ENCODE measurements at regions not wholly inside any gene's neighbourhood (a gene's known extent, or its start where the extent isn't known, plus 50 kb on each side); places are given as distances from the start of the nearest gene placed in this dataset.

DNA sequence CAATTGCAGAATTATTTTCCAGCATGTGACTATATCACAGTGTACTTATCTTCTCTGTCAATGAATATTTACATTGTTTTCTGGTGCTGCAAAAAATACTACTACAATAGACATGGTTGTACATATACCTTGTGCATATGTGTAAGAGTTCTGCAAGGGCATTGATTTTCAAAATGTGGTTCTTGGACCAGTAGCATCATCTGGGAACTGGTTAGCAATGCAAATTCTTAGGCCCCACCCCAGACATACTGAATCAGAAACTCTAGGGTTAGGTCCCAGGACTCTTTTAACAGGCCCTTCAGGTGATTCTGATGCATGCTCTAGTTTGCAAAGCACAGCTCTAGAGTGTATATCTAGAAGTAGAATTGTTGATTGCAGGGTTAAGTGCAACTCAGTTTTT, 292.3 kb downstream of the ZNF621 start:
- DNase-seq (ENCODE audit: low read depth), result no peak

DNA sequence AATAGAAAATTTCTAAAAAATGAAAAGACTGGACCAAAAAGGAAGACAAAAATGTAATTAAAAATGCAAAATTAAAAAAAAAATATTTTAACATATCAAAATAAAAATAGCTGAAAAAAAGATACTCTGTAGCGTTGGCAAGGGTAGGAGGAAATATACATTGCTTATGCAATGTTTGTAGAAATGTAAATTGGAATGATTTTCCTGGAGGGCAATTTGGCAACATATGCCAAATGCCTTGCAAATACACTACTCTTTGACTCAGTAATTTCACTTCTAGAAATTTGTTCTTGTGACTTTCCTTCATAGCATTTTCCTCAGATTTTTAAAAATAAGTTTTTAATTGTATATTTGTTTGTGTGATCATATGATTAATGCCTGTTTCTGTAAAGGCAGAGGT, 296.6 kb downstream of the ZNF621 start:
- no peak for DNase-seq (ENCODE audit: low read depth)

DNA sequence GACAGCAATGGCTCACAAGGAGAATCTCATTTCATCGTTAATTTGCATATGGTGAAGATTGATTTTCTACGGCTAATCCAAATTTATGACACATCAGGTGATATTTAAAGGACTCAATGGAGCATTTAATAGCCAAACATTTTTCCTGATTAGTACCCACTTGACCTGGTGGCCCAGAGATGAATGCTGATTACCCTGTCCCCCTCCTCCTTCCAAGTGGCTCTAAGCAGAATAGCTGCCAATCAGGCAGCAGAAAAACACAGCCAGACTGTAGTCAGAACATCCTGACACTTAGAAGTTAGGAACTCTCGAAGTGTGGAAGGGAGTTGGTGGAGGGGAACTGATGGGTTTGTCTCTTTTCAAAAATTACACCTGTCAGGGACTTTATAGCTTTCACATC, 302.5 kb downstream of the ZNF621 start:
- DNase-seq (ENCODE audit: low read depth), result no peak

DNA sequence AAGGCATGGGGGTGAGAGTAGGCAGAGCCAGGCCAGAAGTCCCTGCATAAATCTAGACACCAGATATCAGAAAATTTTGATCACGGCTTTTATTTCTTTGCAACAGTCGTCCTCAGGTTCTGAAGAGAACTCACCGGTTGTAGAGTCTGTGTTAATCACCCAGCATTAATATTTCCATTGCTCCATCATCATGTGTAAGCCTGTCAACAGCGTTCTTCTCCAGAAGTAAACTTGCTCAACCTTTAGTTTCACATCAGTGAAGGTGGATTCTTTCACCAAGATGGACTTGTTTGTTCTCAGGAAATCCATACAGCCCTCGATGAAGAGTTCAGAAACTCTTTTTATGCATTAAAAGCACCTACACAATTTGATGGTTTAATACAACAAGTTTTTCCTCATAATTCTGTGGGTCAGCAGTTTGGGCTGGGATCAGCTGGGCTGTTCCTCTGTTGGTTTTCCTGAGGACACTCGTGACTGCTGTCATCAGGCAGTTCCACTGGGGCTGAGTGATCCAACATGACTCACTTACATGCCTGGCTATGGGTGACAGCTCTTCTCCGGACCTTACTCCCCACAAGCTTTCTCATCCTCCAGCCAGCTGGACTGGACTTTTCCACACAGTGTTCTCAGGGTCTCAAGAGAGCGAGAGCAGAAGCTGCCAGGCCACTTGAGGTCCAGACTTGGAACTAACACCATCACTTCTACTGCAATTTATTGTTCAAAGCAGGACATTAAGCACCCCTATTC, 303.4 kb downstream of the ZNF621 start:
- no peak for DNase-seq (ENCODE audit: low read depth)

DNA sequence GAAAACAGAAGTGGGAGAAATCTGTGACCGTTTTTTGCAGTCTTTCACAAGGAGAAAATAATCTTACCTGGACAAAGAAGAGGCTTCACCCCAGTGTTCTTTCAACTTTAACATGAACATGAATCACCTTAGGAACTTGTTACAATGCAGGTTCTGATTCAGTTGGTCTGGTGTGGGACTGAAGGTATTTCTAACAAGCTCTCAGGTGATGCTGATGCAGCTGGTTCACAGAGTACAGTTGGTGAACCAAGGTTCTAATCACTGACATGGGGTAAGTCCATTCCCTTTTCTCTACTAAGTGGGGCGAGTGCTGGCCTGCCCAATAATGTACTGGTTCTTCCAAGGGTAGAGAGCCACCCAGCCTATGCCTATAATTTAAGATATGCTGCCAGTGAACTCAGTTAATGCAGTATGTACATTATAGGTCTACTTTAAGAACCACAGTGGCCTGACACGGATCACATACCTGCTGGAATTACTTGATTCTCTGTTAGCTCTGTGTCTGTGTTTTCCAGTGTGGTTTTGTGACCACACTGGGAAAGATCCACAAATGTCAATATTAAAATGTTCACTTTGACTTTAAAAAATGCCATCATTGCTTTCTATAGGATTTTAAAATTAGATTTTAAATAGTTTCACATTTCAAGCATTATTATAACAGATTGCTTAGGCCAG, 304.1 kb downstream of the ZNF621 start:
- DNase-seq (ENCODE audit: low read depth), result no peak

DNA sequence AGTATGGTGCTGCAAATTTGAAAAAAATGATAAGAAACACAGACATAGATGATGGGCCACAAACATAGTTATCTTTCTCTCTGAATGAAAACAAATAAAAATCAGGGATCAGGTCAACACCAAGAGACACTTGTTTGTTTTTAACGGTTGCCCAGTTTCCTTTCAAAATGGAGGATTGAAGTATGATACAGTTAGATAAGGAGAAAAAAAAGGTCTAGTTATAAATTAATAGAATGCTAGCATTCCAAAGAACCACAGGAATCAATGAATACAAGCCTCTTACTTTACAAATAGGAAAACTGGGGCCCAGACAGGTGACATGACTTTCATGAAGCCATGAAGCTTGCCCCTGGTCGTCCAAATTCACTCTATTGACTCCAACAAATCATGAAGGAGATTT, 305.1 kb downstream of the ZNF621 start:
- no peak for DNase-seq (ENCODE audit: low read depth)

DNA sequence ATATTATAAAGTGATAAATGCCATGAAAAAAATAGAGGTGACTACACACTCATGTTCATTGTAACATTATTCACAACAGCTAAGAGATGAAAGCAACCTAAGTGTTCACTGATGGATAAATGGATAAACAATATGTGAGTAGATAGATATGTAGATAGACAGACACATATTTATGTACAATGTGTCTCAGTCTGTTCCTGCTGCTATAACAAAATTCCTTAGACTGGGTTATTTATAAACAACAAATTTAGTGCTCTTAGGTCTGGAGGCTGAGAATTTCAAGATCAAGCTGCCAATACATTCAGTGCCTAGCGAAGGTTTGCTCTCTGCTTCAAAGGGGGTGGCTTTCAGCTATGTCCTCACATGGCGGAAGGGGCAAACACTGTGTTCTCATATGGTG, 312.5 kb downstream of the ZNF621 start:
- DNase-seq (ENCODE audit: low read depth), result no peak

DNA sequence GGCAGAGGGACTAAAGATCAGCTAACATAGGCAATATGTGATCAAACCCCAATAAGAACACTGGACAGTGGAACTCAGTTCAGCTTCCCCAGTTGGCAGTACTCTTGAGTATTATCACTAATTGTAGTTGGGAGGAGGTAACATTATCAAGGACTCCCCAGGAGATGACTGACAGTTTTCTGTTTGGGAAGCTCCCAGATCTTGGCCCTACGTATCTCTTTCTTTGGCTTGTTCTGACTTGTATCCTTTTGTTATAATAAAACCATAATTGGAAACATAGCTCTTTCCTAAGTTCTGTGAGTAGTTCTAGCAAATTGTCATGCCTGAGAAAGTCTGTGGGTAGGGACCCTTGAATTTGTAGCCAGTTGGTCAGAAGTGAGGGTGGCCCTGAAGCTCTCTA, 316.4 kb downstream of the ZNF621 start:
- no peak for DNase-seq (ENCODE audit: low read depth)

DNA sequence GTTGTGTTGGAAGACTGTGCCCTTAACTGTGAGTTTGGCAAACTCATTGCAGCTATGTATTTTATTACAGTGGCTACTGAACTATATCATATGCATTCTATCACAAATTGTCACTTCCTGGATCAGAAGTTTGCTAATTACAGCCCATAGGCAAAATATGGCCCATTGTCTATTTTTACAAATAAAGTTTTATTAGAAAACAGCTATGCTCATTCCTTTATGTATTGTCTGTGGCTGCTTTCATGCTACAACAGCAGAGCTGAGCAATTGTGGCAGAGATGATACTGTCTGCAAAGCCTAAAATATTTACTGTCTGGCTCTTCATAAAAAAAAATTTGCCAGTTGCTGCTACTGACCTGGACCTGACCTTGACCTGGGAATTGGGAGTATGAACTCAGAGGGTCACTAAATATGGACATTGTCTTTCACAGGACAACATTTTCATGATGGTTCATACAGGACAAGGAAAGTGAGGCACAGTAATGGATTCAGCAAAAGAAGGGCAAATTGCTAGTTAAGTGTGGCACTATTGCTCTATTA, 316.9 kb downstream of the ZNF621 start:
- no peak for DNase-seq (ENCODE audit: low read depth)

DNA sequence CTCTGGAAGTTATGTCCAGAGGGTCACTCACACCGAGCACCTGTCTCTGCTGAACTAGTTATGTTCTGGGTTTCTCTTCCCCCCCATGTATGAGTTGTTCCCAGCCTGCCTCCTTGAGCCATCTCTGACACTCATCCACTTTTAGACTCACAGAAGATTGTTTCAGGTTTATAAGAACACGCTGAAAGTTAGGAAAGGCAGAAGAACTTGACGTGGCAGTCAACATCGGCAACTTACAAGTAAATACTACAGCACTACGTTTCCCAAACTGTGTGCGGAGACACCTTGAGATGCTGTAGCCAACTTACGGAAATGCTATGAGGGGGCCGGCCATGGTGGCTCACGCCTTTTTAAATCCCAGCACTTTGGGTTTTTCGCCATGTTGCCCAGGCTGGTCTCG, 318.0 kb downstream of the ZNF621 start:
- DNase-seq (ENCODE audit: low read depth), result no peak

DNA sequence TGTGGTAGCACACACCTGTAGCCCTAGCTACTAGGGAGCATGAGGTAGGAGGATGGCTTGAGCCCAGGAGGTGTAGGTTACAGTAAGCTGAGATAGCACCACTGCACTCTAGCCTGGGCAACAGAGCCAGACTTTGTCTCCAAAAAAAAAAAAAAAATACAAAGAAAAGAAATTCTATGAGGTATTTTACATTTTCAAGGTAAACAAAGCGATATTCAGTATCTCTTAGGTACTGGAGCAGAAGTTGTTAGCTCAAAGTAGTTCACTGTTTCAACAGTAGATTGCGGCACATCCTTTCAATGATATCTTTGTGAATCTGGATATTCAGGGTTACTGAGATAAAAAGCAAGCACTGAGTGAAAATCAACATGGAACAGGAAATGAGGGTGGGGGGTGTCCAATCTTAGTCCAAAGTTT, 318.5 kb downstream of the ZNF621 start:
- DNase-seq (ENCODE audit: low read depth), result no peak

DNA sequence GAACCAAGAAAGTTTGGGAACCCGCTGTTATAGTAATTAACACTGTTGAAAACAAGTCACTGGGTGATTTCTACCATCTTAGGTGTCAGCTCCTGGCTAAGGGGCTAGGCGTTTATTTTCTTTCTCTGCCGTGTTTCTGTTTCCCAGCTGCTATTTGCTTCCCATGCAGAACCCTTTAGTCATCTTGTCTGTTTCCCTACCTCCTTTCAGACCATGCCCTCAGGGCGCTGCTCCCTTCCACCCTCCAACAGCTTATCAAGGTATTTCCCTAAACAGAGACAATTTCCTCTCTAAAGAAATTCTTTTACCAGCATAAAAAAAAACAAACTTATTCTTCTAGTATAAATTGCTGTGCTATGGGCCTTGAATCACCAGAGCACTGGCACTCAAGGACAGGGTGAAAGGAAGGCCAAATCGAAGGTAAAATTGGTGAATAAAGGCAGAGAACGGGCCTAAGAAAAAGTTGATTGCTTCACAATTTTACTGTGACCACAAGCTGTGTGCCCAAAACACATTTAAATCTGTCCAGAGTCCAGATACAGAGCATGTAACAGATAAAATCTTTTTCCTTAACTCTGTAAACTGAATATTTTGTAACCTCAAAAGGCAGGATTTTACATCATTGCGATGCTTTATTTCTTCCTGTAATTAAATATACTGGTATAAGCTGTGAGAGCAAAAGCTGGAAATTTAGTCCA, 319.2 kb downstream of the ZNF621 start:
- no peak for DNase-seq (ENCODE audit: low read depth)

DNA sequence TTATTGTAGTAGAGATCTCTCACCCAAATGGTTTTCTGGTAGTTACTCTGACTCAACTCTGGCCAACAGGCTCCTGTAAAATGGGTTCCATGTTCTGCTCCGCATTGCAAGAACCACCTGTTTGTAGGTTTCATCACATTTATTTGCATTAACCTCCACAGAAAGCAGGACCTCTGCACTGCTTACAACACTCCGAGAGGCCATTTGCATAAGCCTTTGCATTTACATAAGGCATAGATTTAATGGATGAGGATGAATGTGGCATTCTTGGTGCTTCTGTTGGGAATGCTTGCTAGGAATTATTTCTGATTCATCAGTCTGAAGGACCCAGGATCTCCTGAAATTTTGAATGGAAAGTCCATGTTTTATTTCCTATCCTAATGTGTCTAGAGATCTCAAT, 320.1 kb downstream of the ZNF621 start:
- no peak for DNase-seq (ENCODE audit: low read depth)

DNA sequence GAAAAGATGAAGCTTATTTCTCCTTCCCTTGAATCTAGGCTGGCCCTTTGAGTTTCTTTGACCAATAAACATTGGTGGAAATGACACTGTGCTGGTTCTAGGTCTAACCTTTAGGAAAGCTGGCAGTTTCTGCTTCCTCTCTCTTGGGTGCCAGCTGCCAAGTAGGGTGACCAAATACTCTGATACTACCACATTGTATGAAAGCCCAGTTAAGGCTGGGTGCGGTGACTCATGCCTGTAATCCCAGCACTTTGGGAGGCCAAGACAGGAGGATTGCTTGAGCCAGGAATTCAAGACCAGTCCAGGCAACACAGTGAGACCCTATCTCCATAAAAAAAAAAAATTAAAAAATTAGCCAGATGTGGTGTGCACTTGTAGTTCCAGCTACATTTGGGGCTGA, 320.7 kb downstream of the ZNF621 start:
- DNase-seq (ENCODE audit: low read depth), result no peak

DNA sequence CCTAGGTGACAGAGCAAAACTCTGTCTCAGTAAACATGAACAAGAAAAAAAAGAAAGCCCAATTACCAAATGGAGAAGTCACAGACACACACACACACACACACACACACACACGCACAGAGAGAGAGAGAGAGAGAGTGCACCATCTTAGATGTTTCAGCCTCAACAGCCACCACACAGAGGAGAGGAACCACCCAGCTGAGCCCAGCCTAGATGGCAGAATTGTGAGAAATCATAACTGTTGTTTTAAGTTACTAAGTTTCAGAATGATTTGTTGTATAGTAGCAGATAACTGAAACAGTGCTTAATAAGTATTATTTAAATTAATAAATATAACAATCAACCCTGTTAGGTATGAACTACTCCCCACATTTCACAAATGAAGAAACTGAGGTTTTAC, 321.2 kb downstream of the ZNF621 start:
- no peak for DNase-seq (ENCODE audit: low read depth)

DNA sequence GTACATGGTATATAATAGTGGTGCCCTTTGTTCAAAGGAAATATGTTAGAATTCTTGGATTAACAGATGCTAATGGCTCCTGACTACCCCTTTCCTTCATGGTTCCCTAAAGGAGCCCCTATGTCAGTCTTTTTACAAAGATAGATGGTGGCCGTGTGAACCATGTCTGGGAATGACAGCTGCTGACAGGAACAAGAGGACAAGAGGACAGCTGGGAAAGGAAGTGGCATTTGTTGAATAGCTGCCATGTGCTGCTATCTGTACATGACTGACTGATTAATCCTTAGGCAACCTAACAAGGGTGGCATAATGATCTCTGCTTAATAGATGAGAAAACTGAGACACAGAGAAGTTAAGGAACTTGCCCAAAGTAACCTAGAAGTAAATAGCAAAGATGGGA, 321.7 kb downstream of the ZNF621 start:
- no peak for DNase-seq (ENCODE audit: low read depth)

DNA sequence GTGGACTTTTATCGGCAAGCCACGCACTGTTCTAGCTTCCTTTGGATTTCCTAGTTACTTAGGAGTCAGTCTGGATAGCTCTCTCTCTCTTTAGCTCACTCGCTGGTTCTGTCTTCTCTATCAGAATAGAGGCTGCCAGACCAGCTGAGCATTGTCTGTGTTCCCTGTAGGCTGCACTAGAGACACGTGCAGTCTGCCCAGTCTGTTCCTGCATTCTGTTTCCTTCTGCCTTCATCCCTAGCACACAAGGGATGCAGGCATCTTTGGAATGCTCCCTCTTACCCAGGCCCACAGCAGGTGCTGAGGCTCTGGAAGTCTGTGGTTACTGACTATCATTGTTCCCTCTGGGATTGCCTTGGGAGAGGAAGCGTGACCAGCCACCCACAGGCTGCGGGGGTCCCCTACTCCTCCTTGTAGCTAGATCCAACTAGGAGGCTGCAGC, 322.8 kb downstream of the ZNF621 start:
- no peak for DNase-seq (ENCODE audit: low read depth)

DNA sequence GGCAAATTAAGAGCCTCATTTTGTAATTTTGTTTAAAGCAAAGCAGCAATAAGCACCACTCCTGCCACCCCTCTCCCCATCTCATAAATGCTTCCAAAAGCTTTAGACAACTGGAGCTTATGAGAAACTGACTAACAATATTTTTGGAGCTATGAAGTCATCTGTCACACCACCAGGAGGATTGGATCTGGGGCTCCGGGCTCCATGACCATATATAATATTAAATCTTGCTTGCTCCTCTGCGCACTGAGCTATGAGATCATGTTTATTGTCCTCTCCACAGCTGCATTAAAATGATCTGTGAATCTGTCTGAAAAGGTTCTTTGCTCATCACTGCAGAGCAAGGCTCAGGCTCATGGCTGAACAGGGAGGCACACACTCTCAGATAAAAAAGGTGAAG, 323.7 kb downstream of the ZNF621 start:
- DNase-seq (ENCODE audit: low read depth), result no peak

DNA sequence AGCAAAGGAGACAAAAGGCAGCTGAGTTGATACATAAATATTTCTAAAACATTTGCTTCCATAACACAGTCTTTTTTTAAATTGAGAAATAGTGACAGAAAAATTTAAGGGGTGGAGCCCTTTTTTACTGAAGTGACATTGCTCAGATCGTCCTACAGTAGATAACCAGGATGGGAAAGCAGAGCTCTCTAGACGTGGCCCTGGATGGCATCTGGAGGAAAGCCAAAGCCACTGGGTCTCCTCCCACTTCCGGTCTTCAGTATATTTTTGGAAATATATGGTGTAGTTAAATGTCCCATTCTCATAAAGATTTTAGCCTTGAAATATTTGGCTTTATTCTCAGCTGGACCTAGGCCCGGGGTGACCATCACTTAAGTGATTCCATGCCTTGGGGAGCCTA, 326.1 kb downstream of the ZNF621 start:
- DNase-seq (ENCODE audit: low read depth), result no peak

DNA sequence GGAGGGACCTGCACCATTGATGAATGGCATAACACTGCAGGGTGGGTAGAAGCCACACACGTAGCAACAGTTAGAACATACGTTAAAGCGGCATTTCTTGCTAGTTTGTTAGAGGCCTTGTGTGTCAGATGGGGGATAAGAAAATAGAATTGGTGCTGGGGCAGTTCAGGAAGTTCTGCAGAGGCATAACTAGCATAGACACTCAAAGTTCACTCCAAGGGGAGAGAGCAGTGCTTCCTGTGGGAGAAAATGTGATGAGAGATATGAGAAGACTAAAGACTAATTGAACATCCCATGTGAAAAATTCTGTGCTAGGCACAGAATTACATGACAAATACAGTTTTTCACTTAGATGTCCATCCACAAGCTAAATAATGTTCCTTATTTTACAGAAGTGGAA, 327.1 kb downstream of the ZNF621 start:
- no peak for DNase-seq (ENCODE audit: low read depth)

DNA sequence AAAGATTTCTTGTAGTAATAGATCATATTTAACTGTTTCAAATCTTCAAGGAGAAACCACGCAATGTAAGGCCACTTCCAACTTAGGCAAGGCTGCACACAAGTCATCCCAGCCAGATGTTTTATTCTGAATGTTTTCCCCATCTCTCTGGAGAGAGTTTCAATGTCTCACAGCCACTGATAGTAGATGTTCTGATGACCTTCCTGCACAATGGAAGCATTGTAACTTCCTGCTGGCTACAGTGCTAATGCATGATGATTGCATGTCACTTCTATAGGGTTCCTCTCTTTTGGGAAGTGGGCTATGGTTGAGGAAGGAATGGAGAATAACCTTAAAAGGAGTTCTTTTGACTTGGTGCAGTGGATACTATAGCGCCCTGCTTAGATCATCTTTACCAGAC, 328.0 kb downstream of the ZNF621 start:
- no peak for DNase-seq (ENCODE audit: low read depth)

DNA sequence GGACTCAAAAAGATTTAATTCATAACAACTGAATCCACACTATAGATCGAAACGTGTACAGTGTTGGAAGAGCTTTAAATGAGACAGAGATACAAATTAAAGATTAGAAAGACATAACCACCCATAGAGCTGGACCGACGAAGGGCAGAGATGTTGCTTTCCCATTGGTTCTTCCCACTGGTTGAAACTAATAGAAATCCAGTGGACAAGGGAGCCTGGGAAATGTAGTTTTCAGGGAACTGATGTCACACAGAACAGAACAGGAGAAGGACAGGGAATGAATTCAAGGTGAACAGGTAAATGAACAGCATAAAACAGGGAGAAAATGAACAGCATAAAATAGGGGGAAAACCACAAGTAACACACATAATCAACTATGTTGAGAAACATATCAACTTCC, 328.7 kb downstream of the ZNF621 start:
- no peak for DNase-seq (ENCODE audit: low read depth)

DNA sequence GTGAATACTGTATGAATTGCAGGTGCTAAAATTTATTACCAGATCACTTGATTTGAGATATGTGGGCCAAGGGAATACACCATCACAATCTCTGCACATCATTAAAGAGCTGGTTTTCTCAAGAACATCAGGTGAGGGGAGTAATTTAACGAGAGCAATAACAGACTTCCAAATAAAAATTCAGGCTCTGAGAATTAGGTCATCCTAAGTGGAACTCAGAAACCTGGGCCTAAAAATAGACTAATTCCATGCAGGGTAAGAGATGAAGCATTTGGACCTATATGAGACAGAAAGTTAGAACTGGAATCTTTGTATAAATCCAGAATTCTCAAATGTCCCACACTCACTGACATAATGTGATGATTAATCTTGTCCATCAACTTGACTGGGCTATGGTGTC, 331.1 kb downstream of the ZNF621 start:
- DNase-seq (ENCODE audit: low read depth), result no peak

Measured in HS-5 (cell line).